ENCODE measurements at regions not wholly inside any gene's neighbourhood (a gene's known extent, or its start where the extent isn't known, plus 50 kb on each side); places are given as distances from the start of the nearest gene placed in this dataset.

DNA sequence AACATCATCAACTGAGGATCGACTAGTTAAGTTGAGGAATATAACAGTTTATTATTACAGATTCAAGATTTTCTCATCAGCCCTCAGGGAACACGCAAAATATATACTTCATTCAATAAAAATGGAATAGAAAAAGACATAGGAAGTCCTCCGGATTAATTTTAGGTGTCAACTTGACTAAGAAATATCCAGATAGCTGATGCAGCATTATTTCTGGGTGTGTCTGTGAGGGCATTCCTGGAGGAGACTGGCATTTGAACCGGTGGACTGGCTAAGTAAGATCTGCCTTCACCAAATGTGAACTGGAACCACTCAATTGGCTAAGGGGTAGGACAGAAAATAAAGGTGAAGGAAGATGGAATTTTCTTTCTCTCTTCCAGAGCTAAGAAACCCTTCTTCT, 845.3 kb downstream of the SOCS6 start:
- TF ChIP-seq POLR2A (IDR thresholded peaks at IDR 0.05), result no peak
- TF ChIP-seq, protein P1, sequence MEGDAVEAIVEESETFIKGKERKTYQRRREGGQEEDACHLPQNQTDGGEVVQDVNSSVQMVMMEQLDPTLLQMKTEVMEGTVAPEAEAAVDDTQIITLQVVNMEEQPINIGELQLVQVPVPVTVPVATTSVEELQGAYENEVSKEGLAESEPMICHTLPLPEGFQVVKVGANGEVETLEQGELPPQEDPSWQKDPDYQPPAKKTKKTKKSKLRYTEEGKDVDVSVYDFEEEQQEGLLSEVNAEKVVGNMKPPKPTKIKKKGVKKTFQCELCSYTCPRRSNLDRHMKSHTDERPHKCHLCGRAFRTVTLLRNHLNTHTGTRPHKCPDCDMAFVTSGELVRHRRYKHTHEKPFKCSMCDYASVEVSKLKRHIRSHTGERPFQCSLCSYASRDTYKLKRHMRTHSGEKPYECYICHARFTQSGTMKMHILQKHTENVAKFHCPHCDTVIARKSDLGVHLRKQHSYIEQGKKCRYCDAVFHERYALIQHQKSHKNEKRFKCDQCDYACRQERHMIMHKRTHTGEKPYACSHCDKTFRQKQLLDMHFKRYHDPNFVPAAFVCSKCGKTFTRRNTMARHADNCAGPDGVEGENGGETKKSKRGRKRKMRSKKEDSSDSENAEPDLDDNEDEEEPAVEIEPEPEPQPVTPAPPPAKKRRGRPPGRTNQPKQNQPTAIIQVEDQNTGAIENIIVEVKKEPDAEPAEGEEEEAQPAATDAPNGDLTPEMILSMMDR (IDR thresholded peaks at IDR 0.05 in 4 of 5, conservative IDR thresholded peaks at IDR 0.05 in 1 of 5), result no peak
- Histone ChIP-seq H3K36me3 (no peaks in the 10 kb centered on the region), H3K4me1 (no peaks in the 10 kb centered on the region), H3K27me3 (no peaks in the 10 kb centered on the region), H3K9me3 (no peaks in the 10 kb centered on the region), H3K27ac (no peak overlapping the region), H3K4me3 (no peak overlapping the region)
- DNase-seq, result no peak
- intact Hi-C loops (cut with DNase I; ENCODE audit: low total_unique reads) (no loop called here), in situ Hi-C loops (cut with MboI; ENCODE audit: low sequenced_read_pairs in 4 of 4) (no loop called here)
- ATAC-seq, result no peak

- H3K4me1 ChIP-seq, result no peaks in the 10 kb centered on the region
- H3K27ac ChIP-seq, result no peak overlapping the region
- H3K4me3 ChIP-seq, result no peak overlapping the region
- intact Hi-C loops (cut with DNase I; ENCODE audit: low total_unique reads) (no loop called here), in situ Hi-C loops (cut with MboI; ENCODE audit: low sequenced_read_pairs in 4 of 4) (no loop called here)
- no peaks in the 10 kb centered on the region for H3K27me3 ChIP-seq
- H3K9me3 ChIP-seq, result no peaks in the 10 kb centered on the region
- no peak for ATAC-seq
- TF ChIP-seq, protein P1 (IDR thresholded peaks at IDR 0.05 in 4 of 5, conservative IDR thresholded peaks at IDR 0.05 in 1 of 5), result no peak
- TF ChIP-seq POLR2A (IDR thresholded peaks at IDR 0.05), result no peak
- DNase-seq, result no peak
- no peaks in the 10 kb centered on the region for H3K36me3 ChIP-seq
Observed at GRCh38 chr18:71131918-71132317, 843.1 kb downstream of the SOCS6 start.

- no peaks in the 10 kb centered on the region for H3K27me3 ChIP-seq
- no peaks in the 10 kb centered on the region for H3K9me3 ChIP-seq
- H3K4me3 ChIP-seq, result no peak overlapping the region
- TF ChIP-seq, protein P1 (IDR thresholded peaks at IDR 0.05 in 4 of 5, conservative IDR thresholded peaks at IDR 0.05 in 1 of 5), result no peak
- no peak for TF ChIP-seq POLR2A (IDR thresholded peaks at IDR 0.05)
- no peak overlapping the region for H3K27ac ChIP-seq
- ATAC-seq (no peak), DNase-seq (no peak)
- H3K4me1 ChIP-seq, result no peaks in the 10 kb centered on the region
- in situ Hi-C loops (cut with MboI; ENCODE audit: low sequenced_read_pairs in 4 of 4) (no loop called here), intact Hi-C loops (cut with DNase I; ENCODE audit: low total_unique reads) (no loop called here)
- no peaks in the 10 kb centered on the region for H3K36me3 ChIP-seq
Observed at GRCh38 chr18:71130351-71130750, 841.5 kb downstream of the SOCS6 start.

DNA sequence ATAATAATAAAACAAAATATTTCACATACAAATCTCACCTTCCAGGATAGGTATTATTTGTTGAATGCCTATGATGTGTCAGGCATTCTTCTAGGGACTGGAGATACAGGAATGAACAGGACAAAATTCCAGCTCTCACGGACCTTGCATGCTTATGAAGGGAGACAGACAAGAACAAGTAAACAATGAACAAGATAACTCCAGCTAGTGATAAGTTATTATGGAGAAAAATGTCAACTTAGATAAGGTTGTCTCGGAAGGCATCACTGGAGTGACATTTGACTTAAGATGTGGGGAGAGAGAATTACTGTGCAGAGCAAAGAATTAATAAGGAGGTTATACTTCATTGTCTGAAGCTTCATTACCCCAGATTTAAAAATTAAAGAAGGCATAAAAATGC, 836.7 kb downstream of the SOCS6 start:
- Histone ChIP-seq H3K9me3 (no peaks in the 10 kb centered on the region), H3K27ac (no peak overlapping the region), H3K4me1 (no peaks in the 10 kb centered on the region), H3K27me3 (no peaks in the 10 kb centered on the region), H3K4me3 (no peak overlapping the region), H3K36me3 (no peaks in the 10 kb centered on the region)
- intact Hi-C loops (cut with DNase I; ENCODE audit: low total_unique reads), result no loop called here
- in situ Hi-C loops (cut with MboI; ENCODE audit: low sequenced_read_pairs in 4 of 4), result no loop called here
- DNase-seq (no peak), ATAC-seq (no peak)
- TF ChIP-seq, protein P1 (IDR thresholded peaks at IDR 0.05 in 4 of 5, conservative IDR thresholded peaks at IDR 0.05 in 1 of 5), result no peak
- no peak for TF ChIP-seq POLR2A (IDR thresholded peaks at IDR 0.05)

GRCh38 chr18:71116535-71116934, 827.7 kb downstream of the SOCS6 start:
- Histone ChIP-seq H3K27me3 (no peaks in the 10 kb centered on the region), H3K27ac (no peak overlapping the region), H3K4me3 (no peak overlapping the region), H3K9me3 (no peaks in the 10 kb centered on the region), H3K4me1 (no peaks in the 10 kb centered on the region), H3K36me3 (no peaks in the 10 kb centered on the region)
- no peak for TF ChIP-seq POLR2A (IDR thresholded peaks at IDR 0.05)
- TF ChIP-seq, protein P1 (IDR thresholded peaks at IDR 0.05 in 4 of 5, conservative IDR thresholded peaks at IDR 0.05 in 1 of 5), result no peak
- in situ Hi-C loops (cut with MboI; ENCODE audit: low sequenced_read_pairs in 4 of 4), result no loop called here
- DNase-seq, result no peak
- no peak for ATAC-seq
- intact Hi-C loops (cut with DNase I; ENCODE audit: low total_unique reads), result no loop called here
